ENCODE measurements at regions not wholly inside any gene's neighbourhood (a gene's known extent, or its start where the extent isn't known, plus 50 kb on each side); places are given as distances from the start of the nearest gene placed in this dataset.

DNA sequence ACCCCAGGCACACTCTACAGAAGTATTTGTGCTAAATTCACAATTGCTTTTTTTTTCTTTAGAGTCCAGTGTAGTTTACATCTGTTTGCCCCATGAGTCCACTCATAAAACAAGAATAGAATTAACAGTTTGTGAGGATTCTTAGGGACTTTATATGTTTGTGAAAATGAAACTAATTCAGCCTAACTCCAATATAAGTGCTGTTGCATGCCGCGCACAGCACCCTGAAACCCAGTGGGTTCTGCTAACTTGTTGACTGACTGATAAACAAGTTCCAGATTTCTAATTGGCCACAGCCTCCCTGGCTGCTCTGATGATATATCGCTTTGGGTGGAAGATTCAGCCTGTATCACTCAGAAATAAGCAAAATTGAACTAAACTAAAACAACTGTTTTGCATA is 561.4 kb downstream of the PKHD1 start:
- Histone ChIP-seq H3K9ac (ENCODE audit: low read length) (no peak overlapping the region), H2AFZ (ENCODE audit: insufficient read depth, low read depth, low read length, poor library complexity, severe bottlenecking) (no peak overlapping the region), H3K4me2 (replicated peaks; ENCODE audit: low read depth, low read length, poor library complexity, severe bottlenecking) (no peak overlapping the region), H3K79me2 (ENCODE audit: control insufficient read depth, insufficient read depth, low read length) (no peaks in the 10 kb centered on the region), H3K27ac (ENCODE audit: low read length in 2 of 2) (no peak overlapping the region), H3K4me1 (ENCODE audit: control insufficient read depth in 2 of 2, insufficient read depth in 2 of 2, low read length in 2 of 2) (no peaks in the 10 kb centered on the region), H3K36me3 (replicated peaks in 1 of 2; ENCODE audit: control extremely low read depth in 1 of 2, control insufficient read depth in 1 of 2, extremely low read depth in 1 of 2, insufficient read depth in 2 of 2, low read length in 1 of 2) (no peaks in the 10 kb centered on the region), H3K27me3 (replicated peaks in 1 of 4; ENCODE audit: control extremely low read depth in 1 of 4, control insufficient read depth in 3 of 4, insufficient read depth in 4 of 4, low read length in 3 of 4) (no peaks in the 10 kb centered on the region), H4K20me1 (ENCODE audit: control insufficient read depth, insufficient read depth, low read length, poor library complexity, severe bottlenecking) (no peaks in the 10 kb centered on the region), H3K9me3 (ENCODE audit: control extremely low read depth in 1 of 3, control insufficient read depth in 2 of 3, insufficient read depth in 1 of 3, low read length in 2 of 3) (peaks cover 0 to 5% (median 0%) of the 10 kb centered on the region in 3 donors), H3K4me3 (ENCODE audit: control extremely low read depth in 1 of 5, extremely low read depth in 1 of 5, insufficient read depth in 1 of 5, low read depth in 2 of 5, low read length in 4 of 5) (no peak overlapping the region)
- Mint-ChIP-seq H3K4me1 (no peaks in the 10 kb centered on the region), H3K27me3 (no peaks in the 10 kb centered on the region), H3K4me3 (no peak overlapping the region), H3K27ac (no peak overlapping the region), H3K9me3 (ENCODE audit: insufficient read depth) (no peaks in the 10 kb centered on the region)
- TF ChIP-seq, protein P1, sequence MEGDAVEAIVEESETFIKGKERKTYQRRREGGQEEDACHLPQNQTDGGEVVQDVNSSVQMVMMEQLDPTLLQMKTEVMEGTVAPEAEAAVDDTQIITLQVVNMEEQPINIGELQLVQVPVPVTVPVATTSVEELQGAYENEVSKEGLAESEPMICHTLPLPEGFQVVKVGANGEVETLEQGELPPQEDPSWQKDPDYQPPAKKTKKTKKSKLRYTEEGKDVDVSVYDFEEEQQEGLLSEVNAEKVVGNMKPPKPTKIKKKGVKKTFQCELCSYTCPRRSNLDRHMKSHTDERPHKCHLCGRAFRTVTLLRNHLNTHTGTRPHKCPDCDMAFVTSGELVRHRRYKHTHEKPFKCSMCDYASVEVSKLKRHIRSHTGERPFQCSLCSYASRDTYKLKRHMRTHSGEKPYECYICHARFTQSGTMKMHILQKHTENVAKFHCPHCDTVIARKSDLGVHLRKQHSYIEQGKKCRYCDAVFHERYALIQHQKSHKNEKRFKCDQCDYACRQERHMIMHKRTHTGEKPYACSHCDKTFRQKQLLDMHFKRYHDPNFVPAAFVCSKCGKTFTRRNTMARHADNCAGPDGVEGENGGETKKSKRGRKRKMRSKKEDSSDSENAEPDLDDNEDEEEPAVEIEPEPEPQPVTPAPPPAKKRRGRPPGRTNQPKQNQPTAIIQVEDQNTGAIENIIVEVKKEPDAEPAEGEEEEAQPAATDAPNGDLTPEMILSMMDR (IDR thresholded peaks at IDR 0.05) = no peak
- TF ChIP-seq EZH2 (IDR thresholded peaks at IDR 0.05; ENCODE audit: borderline replicate concordance, insufficient read depth, low read depth, low read length, poor library complexity, severe bottlenecking) = no peak
- WGBS (ENCODE audit: insufficient coverage) = 80% methylated on average over 3 of the region's 3 CpGs
- intact Hi-C loops (cut with micrococcal nuclease) = no loop called here
- DNase-seq = no peak
- ChIA-PET CTCF (no interaction called here), POLR2A (no interaction called here)
- no peak for ATAC-seq (ENCODE audit: low read depth)

DNA sequence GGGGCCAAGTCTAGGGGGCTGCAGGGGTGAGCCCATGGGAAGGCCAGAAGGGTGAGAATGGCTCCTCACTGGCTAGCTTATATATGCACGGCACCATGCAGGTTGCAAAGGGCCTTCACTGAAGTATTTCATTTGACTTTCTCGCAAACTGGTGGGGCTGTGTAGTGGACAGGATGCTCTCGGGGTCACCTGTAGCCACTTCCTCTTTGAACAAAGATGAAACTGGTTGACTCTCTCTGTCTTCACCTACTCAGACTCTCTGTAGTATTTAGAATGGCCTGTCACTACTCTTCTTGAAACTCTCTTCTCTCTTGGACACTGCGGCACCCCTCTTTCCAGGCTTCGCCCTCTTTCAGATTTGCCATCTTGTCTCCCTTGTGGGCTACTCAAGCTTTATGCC is 560.5 kb downstream of the PKHD1 start:
- intact Hi-C loops (cut with micrococcal nuclease) = no loop called here
- no peak overlapping the region for H3K27ac Mint-ChIP-seq
- H3K36me3 ChIP-seq (replicated peaks in 1 of 2; ENCODE audit: control extremely low read depth in 1 of 2, control insufficient read depth in 1 of 2, extremely low read depth in 1 of 2, insufficient read depth in 2 of 2, low read length in 1 of 2) = no peaks in the 10 kb centered on the region
- TF ChIP-seq EZH2 (IDR thresholded peaks at IDR 0.05; ENCODE audit: borderline replicate concordance, insufficient read depth, low read depth, low read length, poor library complexity, severe bottlenecking) = no peak
- TF ChIP-seq, protein P1 (IDR thresholded peaks at IDR 0.05) = no peak
- no peak overlapping the region for H3K4me2 ChIP-seq (replicated peaks; ENCODE audit: low read depth, low read length, poor library complexity, severe bottlenecking)
- H3K4me1 Mint-ChIP-seq = no peaks in the 10 kb centered on the region
- no peak for ATAC-seq (ENCODE audit: low read depth)
- H3K79me2 ChIP-seq (ENCODE audit: control insufficient read depth, insufficient read depth, low read length) = no peaks in the 10 kb centered on the region
- H3K4me3 Mint-ChIP-seq = no peak overlapping the region
- H3K27ac ChIP-seq (ENCODE audit: low read length in 2 of 2) = no peak overlapping the region
- H3K9me3 Mint-ChIP-seq (ENCODE audit: insufficient read depth) = no peaks in the 10 kb centered on the region
- H4K20me1 ChIP-seq (ENCODE audit: control insufficient read depth, insufficient read depth, low read length, poor library complexity, severe bottlenecking) = no peaks in the 10 kb centered on the region
- ChIA-PET CTCF (no interaction called here), POLR2A (no interaction called here)
- no peaks in the 10 kb centered on the region for H3K27me3 ChIP-seq (replicated peaks in 1 of 4; ENCODE audit: control extremely low read depth in 1 of 4, control insufficient read depth in 3 of 4, insufficient read depth in 4 of 4, low read length in 3 of 4)
- no peak for DNase-seq
- no peaks in the 10 kb centered on the region for H3K4me1 ChIP-seq (ENCODE audit: control insufficient read depth in 2 of 2, insufficient read depth in 2 of 2, low read length in 2 of 2)
- H2AFZ ChIP-seq (ENCODE audit: insufficient read depth, low read depth, low read length, poor library complexity, severe bottlenecking) = no peak overlapping the region
- H3K27me3 Mint-ChIP-seq = no peaks in the 10 kb centered on the region
- no peak overlapping the region for H3K4me3 ChIP-seq (ENCODE audit: control extremely low read depth in 1 of 5, extremely low read depth in 1 of 5, insufficient read depth in 1 of 5, low read depth in 2 of 5, low read length in 4 of 5)
- H3K9me3 ChIP-seq (ENCODE audit: control extremely low read depth in 1 of 3, control insufficient read depth in 2 of 3, insufficient read depth in 1 of 3, low read length in 2 of 3) = peaks cover 0 to 5% (median 0%) of the 10 kb centered on the region in 3 donors
- H3K9ac ChIP-seq (ENCODE audit: low read length) = no peak overlapping the region
- 100% methylated on average over 2 of the region's 5 CpGs for WGBS (ENCODE audit: insufficient coverage)

Measured in B cell (primary cell).